IMR-90 (cell line): ENCODE measurements at regions not wholly inside any gene's neighbourhood (a gene's known extent, or its start where the extent isn't known, plus 50 kb on each side); places are given as distances from the start of the nearest gene placed in this dataset.

ENCODE experiments used
- CEBPB ChIP-seq: IDR thresholded peaks from 2 replicates; pipeline ENCODE4 v1.6.1; 2012; ENCODE audit warnings: low read depth, low read length, improper control_type of control experiment
- FOS ChIP-seq: fragments of 150-350 bp; IDR thresholded peaks from 2 replicates; pipeline ENCODE4 v1.6.1; 2016; ENCODE audit warnings: low read depth, low read length
- POLR2A ChIP-seq: IDR thresholded peaks from 2 replicates; pipeline ENCODE4 v1.6.1; 2012; ENCODE audit warnings: mild to moderate bottlenecking, low read depth, low read length
- RAD21 ChIP-seq: IDR thresholded peaks from 2 replicates; pipeline ENCODE4 v1.6.1; 2012; ENCODE audit warnings: low read length, improper control_type of control experiment
- RFX5 ChIP-seq: IDR thresholded peaks from 2 replicates; pipeline ENCODE4 v1.8.0; 2012; ENCODE audit warnings: low read depth, mild to moderate bottlenecking, low read length, moderate library complexity
- SMC3 ChIP-seq: fragments of 150-350 bp; IDR thresholded peaks from 2 replicates; pipeline ENCODE4 v1.6.1; 2016; ENCODE audit warnings: low read depth, mild to moderate bottlenecking, antibody characterized with exemption, low read length, moderate library complexity
- TF ChIP-seq, protein P1 (sequence below): conservative IDR thresholded peaks from 2 replicates; pipeline ENCODE4 v1.5.1; 2012; ENCODE audit warnings: mild to moderate bottlenecking, low read depth, low read length, improper control_type of control experiment
- TF ChIP-seq, protein P2 (sequence below): fragments of 150-350 bp; IDR thresholded peaks from 2 replicates; pipeline ENCODE4 v1.6.1; 2017; ENCODE audit warnings: mild to moderate bottlenecking, antibody characterized with exemption, low read length, low read depth
- TF ChIP-seq, protein P3 (sequence below): fragments of 150-350 bp; IDR thresholded peaks from 2 replicates; pipeline ENCODE4 v1.6.1; 2016; ENCODE audit warnings: low read depth, mild to moderate bottlenecking, low read length, moderate library complexity, borderline replicate concordance

DNA sequence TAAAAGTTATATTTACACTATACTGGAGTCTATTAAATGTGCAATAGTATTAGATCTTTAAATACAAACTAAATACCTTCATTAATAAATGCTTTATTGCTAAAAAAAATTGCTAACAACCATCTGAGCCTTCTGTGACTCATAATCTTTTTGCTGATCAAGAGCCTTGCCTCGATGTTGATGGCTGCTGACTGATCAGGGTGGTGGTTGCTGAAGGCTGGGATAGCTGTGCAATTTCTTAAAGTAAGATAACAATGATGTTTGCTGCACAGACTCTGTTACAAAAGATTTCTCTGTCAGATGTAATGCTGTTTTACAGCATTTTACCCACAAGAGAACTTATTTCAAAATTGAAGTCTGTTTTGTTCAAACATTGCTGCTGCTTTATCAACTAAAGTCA, 421.4 kb upstream of the CYRIA start:
- TF ChIP-seq, protein P1, sequence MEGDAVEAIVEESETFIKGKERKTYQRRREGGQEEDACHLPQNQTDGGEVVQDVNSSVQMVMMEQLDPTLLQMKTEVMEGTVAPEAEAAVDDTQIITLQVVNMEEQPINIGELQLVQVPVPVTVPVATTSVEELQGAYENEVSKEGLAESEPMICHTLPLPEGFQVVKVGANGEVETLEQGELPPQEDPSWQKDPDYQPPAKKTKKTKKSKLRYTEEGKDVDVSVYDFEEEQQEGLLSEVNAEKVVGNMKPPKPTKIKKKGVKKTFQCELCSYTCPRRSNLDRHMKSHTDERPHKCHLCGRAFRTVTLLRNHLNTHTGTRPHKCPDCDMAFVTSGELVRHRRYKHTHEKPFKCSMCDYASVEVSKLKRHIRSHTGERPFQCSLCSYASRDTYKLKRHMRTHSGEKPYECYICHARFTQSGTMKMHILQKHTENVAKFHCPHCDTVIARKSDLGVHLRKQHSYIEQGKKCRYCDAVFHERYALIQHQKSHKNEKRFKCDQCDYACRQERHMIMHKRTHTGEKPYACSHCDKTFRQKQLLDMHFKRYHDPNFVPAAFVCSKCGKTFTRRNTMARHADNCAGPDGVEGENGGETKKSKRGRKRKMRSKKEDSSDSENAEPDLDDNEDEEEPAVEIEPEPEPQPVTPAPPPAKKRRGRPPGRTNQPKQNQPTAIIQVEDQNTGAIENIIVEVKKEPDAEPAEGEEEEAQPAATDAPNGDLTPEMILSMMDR = no peak
- no peak for TF ChIP-seq SMC3
- TF ChIP-seq POLR2A = no peak
- TF ChIP-seq FOS = no peak
- TF ChIP-seq CEBPB = no peak
- no peak for TF ChIP-seq RFX5
- TF ChIP-seq, protein P2, sequence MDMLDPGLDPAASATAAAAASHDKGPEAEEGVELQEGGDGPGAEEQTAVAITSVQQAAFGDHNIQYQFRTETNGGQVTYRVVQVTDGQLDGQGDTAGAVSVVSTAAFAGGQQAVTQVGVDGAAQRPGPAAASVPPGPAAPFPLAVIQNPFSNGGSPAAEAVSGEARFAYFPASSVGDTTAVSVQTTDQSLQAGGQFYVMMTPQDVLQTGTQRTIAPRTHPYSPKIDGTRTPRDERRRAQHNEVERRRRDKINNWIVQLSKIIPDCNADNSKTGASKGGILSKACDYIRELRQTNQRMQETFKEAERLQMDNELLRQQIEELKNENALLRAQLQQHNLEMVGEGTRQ = no peak
- no peak for TF ChIP-seq RAD21
- TF ChIP-seq, protein P3, sequence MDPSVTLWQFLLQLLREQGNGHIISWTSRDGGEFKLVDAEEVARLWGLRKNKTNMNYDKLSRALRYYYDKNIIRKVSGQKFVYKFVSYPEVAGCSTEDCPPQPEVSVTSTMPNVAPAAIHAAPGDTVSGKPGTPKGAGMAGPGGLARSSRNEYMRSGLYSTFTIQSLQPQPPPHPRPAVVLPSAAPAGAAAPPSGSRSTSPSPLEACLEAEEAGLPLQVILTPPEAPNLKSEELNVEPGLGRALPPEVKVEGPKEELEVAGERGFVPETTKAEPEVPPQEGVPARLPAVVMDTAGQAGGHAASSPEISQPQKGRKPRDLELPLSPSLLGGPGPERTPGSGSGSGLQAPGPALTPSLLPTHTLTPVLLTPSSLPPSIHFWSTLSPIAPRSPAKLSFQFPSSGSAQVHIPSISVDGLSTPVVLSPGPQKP = no peak
